ENCODE measurements at regions not wholly inside any gene's neighbourhood (a gene's known extent, or its start where the extent isn't known, plus 50 kb on each side); places are given as distances from the start of the nearest gene placed in this dataset.

DNA sequence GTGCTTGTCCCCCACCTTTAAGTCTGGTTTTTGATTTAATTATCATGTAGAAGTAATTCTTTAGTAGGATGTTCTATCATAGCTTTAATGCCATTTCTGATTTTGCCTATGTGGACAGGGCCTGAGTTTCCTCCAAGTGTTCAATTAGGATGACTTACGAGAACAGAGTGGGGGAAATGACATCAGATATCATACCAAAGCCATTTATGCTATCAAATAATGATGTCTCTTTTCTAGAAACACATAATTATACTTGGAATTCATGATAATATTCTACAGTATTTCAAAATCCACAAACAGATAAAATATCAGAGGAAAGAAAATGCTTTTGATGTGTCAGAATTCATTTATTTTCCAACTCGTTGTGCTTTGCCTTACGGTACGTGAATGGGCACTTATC lies 165.9 kb upstream of the SPRED2 start:
- ChIA-PET POLR2A (no interaction called here), CTCF (no interaction called here)
- DNase-seq (ENCODE audit: low read depth, low spot score) (no peak), ATAC-seq (no peak)
- no peak overlapping the region for H3K27ac ChIP-seq (ENCODE audit: low read length)
- no peaks in the 10 kb centered on the region for H3K4me1 ChIP-seq (ENCODE audit: control insufficient read depth, insufficient read depth, low read length)
- no peak overlapping the region for H3K4me3 ChIP-seq (ENCODE audit: low read depth in 2 of 2, low read length in 2 of 2)
- BruUV-seq (replicated peaks) = no TSS peak
- H3K9me3 ChIP-seq (ENCODE audit: control insufficient read depth, insufficient read depth, low read depth, low read length) = no peaks in the 10 kb centered on the region
- intact Hi-C loops (cut with micrococcal nuclease; ENCODE audit: unreplicated experiment) (no loop called here), in situ Hi-C loops (cut with HindIII; ENCODE audit: low pct_unique_long_range_greater_than_20kb, low sequenced_read_pairs) (no loop called here)
- TF ChIP-seq TCF7L2 (IDR thresholded peaks at IDR 0.05; ENCODE audit: low read depth, low read length) (no peak), POLR2AphosphoS5 (IDR thresholded peaks at IDR 0.05; ENCODE audit: low read depth, low read length) (no peak), SIN3A (IDR thresholded peaks at IDR 0.05; ENCODE audit: borderline replicate concordance, insufficient read depth, low read depth, low read length) (no peak)
- TF ChIP-seq, protein P1, sequence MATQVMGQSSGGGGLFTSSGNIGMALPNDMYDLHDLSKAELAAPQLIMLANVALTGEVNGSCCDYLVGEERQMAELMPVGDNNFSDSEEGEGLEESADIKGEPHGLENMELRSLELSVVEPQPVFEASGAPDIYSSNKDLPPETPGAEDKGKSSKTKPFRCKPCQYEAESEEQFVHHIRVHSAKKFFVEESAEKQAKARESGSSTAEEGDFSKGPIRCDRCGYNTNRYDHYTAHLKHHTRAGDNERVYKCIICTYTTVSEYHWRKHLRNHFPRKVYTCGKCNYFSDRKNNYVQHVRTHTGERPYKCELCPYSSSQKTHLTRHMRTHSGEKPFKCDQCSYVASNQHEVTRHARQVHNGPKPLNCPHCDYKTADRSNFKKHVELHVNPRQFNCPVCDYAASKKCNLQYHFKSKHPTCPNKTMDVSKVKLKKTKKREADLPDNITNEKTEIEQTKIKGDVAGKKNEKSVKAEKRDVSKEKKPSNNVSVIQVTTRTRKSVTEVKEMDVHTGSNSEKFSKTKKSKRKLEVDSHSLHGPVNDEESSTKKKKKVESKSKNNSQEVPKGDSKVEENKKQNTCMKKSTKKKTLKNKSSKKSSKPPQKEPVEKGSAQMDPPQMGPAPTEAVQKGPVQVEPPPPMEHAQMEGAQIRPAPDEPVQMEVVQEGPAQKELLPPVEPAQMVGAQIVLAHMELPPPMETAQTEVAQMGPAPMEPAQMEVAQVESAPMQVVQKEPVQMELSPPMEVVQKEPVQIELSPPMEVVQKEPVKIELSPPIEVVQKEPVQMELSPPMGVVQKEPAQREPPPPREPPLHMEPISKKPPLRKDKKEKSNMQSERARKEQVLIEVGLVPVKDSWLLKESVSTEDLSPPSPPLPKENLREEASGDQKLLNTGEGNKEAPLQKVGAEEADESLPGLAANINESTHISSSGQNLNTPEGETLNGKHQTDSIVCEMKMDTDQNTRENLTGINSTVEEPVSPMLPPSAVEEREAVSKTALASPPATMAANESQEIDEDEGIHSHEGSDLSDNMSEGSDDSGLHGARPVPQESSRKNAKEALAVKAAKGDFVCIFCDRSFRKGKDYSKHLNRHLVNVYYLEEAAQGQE (IDR thresholded peaks at IDR 0.05; ENCODE audit: insufficient read depth in 1 of 2, low read depth in 2 of 2, low read length in 1 of 2) = no peak
- no peaks in the 10 kb centered on the region for H3K27me3 ChIP-seq (ENCODE audit: control insufficient read depth, insufficient read depth, low read length)
- no peaks in the 10 kb centered on the region for H3K36me3 ChIP-seq (ENCODE audit: control insufficient read depth, insufficient read depth, low read length)

DNA sequence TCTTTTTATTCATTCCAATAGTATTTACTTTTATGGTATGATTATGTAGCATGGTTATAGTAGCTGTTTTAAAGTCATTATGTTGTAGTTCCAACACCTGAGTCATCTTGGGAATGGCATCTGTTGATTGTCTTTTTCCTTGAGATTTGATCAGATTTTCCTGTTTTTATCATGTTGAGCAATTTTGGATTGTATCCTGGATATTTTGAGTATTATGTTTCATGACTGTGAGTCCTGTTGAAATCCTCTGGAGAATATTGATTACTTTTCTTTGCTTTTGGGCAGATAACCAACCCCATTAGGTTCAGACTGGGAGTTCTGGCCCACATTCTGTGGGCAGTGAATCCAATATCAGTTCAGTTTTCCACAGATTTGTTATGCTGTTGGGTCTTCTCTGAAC lies 163.2 kb upstream of the SPRED2 start:
- no peak for TF ChIP-seq SIN3A (IDR thresholded peaks at IDR 0.05; ENCODE audit: borderline replicate concordance, insufficient read depth, low read depth, low read length)
- TF ChIP-seq, protein P1 (IDR thresholded peaks at IDR 0.05; ENCODE audit: insufficient read depth in 1 of 2, low read depth in 2 of 2, low read length in 1 of 2) = no peak
- TF ChIP-seq POLR2AphosphoS5 (IDR thresholded peaks at IDR 0.05; ENCODE audit: low read depth, low read length) = no peak
- TF ChIP-seq, protein P2, sequence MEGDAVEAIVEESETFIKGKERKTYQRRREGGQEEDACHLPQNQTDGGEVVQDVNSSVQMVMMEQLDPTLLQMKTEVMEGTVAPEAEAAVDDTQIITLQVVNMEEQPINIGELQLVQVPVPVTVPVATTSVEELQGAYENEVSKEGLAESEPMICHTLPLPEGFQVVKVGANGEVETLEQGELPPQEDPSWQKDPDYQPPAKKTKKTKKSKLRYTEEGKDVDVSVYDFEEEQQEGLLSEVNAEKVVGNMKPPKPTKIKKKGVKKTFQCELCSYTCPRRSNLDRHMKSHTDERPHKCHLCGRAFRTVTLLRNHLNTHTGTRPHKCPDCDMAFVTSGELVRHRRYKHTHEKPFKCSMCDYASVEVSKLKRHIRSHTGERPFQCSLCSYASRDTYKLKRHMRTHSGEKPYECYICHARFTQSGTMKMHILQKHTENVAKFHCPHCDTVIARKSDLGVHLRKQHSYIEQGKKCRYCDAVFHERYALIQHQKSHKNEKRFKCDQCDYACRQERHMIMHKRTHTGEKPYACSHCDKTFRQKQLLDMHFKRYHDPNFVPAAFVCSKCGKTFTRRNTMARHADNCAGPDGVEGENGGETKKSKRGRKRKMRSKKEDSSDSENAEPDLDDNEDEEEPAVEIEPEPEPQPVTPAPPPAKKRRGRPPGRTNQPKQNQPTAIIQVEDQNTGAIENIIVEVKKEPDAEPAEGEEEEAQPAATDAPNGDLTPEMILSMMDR (IDR thresholded peaks at IDR 0.05) = no peak
- TF ChIP-seq TCF7L2 (IDR thresholded peaks at IDR 0.05; ENCODE audit: low read depth, low read length) = no peak
- Histone ChIP-seq H3K9me3 (ENCODE audit: control insufficient read depth, insufficient read depth, low read depth, low read length) (no peaks in the 10 kb centered on the region), H3K27ac (ENCODE audit: low read length) (no peak overlapping the region), H3K36me3 (ENCODE audit: control insufficient read depth, insufficient read depth, low read length) (no peaks in the 10 kb centered on the region), H3K4me1 (ENCODE audit: control insufficient read depth, insufficient read depth, low read length) (no peaks in the 10 kb centered on the region), H3K27me3 (ENCODE audit: control insufficient read depth, insufficient read depth, low read length) (no peaks in the 10 kb centered on the region), H3K4me3 (ENCODE audit: low read depth in 2 of 2, low read length in 2 of 2) (no peak overlapping the region)
- in situ Hi-C loops (cut with HindIII; ENCODE audit: low pct_unique_long_range_greater_than_20kb, low sequenced_read_pairs) = no loop called here
- no peak for ATAC-seq
- POLR2A ChIA-PET = no interaction called here
- no peak for DNase-seq (ENCODE audit: low read depth, low spot score)
- intact Hi-C loops (cut with micrococcal nuclease; ENCODE audit: unreplicated experiment) = no loop called here
- CTCF ChIA-PET = no interaction called here
- no TSS peak for BruUV-seq (replicated peaks)

Data from Panc1 (cell line).